Amniotic epithelial cell (primary cell): ENCODE measurements at regions not wholly inside any gene's neighbourhood (a gene's known extent, or its start where the extent isn't known, plus 50 kb on each side); places are given as distances from the start of the nearest gene placed in this dataset.
"Not testable (repeated sequence)": the region's sequence is repeated elsewhere in the genome, so short reads cannot be mapped to it uniquely, and the experiment has no call there.

Source experiments
- DNase-seq: peaks from one replicate; pipeline ENCODE4 v3.0.0-alpha.2; 2010; ENCODE audit warnings: low read depth

DNA sequence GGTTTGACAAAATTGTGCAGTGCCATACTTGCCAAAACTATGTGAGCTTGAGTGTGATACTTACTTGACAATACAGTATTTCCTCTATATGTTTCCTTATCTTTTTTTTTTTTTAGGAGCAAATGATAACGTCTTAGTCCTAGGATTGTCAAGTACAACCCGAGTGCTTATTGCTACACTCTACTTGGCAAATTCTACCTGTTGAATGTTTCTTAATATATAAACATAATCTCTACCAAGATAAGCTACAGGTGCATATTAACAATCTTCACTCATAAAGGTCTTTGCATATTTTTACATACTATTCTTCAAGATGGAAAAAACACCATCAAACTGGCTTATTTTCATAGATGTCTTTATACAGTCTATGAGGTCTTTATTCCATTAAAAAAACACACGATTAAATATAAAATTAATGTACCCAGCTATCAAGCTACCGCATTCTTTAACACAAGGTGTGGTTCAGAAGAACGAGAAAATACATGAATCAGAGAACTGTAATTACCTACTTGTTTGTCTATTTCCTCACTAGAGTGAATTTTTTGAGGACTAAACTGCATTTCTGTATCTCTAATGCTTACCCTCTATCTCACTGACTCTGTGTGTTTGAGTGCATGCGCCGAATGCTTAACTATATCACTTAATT, 76.1 kb upstream of the PDSS1 start:
- no peak for DNase-seq

DNA sequence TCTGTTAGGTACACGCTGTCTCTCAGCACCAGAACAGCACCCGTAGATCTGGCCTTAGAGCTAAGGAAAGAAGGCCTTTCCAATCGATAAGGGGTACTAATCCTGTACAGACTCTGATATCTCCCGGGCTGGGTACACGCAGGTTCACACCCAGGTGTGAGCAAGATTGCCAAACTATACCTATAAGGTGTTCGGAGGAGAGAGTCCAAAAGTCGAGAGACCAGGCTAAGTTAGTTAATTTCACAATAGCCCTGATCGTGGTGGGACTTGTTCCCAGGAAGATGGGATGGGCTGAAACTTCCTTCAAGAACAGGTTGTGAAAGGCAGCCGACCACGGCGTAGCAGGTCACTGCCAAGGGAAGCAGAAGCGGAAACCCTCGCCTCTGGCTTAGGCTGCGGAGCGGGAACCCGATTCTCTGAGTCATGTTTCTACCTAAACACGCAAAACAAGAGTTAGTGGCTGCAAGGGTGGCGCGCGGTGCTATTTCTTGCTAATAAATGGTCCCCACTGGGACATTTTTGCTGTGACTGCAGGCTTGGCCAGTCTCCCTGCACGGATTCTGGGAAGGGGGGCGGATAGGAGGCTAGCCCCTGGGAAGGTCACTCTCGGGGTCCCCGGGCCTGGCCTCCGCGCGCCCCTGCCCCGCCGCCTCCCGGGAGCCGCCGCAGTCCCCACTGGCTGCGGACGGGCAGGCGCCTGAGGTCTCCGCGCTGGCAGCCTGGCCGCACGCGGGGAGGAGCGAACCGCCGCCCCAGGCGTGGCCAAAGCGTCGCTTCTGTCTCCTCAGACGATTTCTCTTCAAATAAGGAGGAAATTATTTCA, 75.4 kb upstream of the PDSS1 start:
- peak; percentile 8 for DNase-seq

DNA sequence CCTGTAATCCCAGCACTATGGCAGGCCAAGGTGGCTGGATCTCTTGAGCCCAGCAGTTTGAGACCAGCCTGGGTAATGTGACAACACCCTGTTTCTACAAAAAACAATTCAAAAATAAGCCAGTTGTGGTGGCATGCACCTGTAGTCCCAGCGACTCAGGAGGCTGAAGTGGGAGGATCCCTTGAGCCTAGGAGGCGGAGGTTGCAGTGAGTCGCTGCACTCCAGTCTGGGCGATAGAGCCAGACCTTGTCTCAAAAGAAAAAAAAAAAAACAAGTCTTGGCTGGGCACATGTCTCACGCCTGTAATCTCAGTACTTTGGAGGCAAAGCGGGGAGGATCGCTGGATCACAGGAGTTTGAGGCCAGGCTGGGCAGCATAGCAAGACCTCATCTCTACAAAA, 74.6 kb upstream of the PDSS1 start:
- DNase-seq: no peak

DNA sequence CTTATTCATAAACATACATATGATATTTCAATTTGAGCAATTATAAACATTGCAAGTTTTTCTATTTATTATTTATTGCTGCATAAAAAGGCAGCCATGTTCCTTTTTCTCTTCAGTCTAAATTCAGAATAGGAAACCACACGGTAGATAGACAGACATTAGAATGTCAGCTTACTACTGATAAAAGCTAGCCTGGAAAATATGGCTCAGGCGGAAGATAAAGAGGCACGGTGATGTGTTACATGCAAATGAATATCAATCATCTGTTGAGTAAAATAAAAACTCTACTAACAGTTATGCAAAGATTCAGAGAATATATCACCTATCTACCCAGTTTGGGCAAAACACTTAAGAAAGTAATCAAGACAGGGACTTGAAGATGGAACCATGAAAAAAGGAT, 73.5 kb upstream of the PDSS1 start:
- DNase-seq: no peak

DNA sequence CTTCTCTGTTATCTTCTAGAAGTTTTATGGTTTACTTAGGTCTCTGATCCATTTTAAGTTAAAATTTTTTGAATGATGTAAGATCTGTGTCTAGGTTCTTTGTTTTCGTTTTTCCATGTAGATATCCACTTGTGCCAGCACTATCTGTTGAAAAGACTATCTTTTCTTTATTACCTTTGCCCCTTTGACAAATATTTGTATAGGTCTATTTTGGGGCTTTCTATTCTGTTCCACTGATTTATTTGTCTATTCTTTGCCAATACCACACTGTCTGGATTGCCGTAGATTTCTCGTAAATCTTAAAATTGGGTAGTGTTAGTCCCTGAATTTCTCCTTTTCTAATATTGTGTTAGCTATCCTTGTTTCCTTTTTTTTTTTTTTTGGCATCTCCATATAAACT, 71.4 kb upstream of the PDSS1 start:
- DNase-seq: no peak

DNA sequence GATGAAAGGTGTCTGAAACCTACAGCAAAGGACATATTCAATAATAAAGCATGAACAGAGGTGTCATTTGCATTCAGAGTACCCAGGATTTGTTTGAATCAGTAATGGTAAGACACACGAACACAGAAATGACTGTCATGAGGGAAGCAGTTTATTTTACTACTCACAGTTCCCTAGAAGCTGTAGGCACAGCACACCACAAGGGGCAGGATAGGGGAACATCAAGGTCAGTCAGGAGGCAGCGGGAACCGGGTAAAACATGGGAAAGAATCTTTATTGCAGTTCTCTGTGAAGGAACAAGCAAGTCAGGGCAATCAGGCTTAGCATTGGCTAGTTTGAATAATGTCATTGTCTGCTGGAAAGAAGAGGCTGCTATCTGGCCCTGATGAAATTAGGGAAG, 70.2 kb upstream of the PDSS1 start:
- no peak for DNase-seq

DNA sequence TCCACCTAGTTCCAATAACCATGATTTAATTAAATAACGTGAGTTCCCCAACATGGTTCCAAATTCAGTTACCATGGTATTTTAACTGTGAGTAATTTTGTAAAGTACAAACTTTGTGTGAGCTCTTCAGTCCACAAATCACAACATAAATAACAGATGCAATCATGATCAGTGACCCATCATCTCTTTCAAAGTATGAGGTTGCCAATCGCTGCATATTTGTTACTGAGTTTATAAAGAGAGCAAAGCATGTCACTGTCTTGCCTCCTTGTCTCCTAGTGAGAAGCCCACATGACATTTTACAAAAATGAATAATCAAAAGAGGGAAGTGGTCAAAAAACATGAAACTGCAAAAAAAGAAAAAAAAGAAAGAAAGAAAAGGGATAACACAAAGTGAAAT, 69.1 kb upstream of the PDSS1 start:
- DNase-seq: no peak

DNA sequence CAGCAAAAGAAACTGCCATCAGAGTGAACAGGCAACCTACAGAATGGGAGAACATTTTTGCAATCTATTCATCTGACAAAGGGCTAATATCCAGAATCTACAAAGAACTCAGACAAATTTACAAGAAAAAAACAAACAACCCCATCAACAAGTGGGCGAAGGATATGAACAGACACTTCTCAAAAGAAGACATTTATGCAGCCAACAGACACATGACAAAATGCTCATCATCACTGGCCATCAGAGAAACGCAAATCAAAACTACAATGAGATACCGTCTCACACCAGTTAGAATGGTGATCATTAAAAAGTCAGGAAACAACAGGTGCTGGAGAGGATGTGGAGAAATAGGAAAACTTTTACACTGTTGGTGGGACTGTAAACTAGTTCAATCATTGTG, 65.3 kb upstream of the PDSS1 start:
- not testable (repeated sequence) for DNase-seq

DNA sequence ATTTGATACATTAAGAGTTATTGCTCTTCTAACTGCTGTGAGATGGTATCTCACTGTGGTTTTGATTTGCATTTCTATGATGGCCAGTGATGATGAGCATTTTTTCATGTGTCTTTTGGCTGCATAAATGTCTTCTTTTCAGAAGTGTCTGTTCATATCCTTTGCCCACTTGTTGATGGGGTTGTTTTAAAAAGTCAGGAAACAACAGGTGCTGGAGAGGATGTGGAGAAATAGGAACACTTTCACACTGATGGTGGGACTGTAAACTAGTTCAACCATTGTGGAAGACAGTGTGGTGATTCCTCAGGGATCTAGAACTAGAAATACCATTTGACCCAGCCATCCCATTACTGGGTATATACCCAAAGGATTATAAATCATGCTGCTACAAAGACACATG, 63.4 kb upstream of the PDSS1 start:
- DNase-seq: not testable (repeated sequence)

DNA sequence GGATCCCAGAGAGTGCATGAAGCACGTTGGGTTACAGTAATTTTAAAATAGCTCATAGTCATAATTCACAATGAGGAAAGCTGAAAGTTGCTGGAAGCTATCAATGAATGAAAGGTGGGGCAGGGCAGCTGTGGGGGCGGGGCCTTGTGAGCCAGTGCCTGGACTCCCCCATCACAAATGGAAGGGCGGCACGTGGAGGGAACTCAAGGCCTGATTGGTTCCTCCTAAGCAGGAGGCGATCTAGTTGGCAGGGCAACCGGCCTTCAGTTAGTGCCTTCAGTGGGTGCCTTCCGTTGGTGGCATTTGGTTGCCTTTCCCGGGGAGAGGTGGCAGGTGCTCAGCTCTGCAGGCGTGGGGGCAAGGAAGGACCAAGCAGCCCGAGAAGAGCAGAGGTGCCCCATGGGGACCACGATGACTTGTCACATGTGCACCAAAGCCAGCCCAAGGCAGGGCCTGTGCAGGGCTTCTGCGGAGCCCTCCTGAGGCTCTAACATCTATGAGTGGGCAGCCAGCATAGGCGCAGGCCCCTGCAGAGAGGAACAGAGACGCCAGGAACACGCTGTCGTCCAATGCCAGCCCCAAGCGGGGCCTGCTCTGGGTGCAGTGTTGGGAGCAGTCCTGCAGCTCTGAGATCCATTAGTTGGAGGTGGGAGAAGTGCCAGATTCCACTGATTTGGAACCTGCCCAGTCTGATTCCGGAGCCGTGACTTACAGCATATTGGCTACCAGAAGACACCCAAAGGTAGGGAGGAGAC, 59.8 kb upstream of the PDSS1 start:
- no peak for DNase-seq

DNA sequence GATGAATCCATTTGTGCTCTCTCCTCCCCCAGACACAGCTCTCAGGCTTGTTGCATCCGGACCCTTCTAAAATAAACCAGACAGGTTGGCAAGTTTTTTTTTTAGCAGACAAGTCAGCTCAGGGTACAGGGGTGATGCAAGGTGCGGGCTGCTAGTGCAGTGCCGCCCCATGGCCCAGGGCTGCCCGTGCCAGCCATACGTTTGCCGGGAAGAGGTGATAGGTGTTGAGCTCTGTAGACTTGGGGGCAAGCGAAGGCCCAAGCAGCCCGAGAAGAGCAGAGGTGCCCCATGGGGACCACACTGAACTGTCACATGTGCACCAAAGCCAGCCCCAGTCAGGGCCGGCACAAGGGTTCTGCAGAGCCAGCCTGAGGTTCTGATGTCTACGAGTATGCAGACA, 57.1 kb upstream of the PDSS1 start:
- DNase-seq: no peak

DNA sequence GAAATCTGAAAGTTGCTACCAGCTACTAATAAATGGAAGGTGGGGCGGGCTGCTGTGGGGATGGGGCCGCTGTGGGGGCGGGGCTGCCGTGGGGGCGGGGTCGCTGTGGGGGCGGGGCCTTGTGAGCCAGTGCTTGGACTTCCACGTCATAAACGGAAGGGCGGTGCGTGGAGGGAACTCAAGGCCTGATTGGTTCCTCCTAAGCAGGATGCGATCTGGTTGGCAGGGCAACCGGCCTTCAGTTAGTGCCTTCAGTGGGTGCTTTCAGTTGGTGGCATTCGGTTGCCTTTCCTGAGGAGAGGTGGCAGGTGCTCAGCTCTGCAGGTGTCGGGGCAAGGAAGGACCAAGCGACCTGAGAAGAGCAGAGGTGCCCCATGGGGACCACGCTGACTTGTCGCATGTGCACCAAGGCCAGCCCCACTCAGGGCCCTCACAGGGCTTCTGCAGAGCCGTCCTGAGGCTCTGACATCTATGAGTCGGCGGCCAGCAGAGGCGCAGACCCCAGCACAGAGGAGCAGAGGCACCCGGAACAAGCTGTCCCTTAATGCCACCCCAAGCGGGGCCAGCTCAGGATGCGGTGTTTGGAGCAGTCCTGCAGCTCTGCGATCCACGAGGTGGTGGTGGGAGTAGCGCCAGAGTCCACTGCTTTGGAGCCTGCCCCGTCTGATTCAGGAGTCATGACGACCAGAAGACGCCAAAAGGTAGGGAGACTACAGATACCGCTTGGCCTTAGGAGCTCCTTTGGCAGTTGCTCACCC, 54.4 kb upstream of the PDSS1 start:
- DNase-seq: no peak

DNA sequence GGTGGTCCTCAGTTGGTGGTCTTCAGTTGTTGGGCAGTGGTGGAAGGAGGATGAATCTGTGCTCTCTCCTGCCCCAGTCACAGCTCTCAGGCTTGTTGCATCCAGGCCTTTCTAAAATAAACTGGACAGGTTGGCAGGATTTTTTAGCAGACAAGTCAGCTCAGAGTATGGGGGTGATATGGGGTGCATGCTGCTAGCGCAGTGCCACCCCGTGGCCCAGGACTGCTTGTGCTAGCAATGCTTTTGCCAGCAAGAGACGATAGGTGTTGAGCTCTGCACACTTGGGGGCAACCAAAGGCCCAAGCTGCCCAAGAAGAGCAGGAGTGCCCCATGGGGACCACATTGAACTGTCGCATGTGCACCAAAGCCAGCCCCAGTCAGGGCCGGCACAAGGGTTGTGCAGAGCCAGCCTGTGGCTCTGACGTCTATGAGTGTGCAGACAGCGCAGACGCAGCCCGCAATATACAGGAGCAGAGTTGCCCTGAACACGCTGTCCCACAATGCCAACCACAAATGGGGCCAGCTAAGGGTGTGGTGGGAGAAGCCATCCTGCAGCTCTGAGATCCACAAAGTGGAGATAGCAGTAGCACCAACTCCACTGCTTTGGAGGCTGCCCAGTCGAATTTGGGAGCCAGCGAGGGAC, 49.8 kb upstream of the PDSS1 start:
- no peak for DNase-seq
